ENCODE measurements at regions not wholly inside any gene's neighbourhood (a gene's known extent, or its start where the extent isn't known, plus 50 kb on each side); places are given as distances from the start of the nearest gene placed in this dataset.

- TF ChIP-seq NCOA2 (IDR thresholded peaks at IDR 0.05; ENCODE audit: partially characterized antibody in 2 of 2) (no peak), THAP12 (CRISPR knock-in tag; IDR thresholded peaks at IDR 0.05) (no peak), PBX2 (CRISPR knock-in tag; IDR thresholded peaks at IDR 0.05; ENCODE audit: low read depth) (no peak), PBX2 (tag; conservative IDR thresholded peaks at IDR 0.05; ENCODE audit: low read depth) (no peak), PREB (CRISPR knock-in tag; IDR thresholded peaks at IDR 0.05) (no peak), ZC3H11A (IDR thresholded peaks at IDR 0.05; ENCODE audit: low read depth, low read length) (no peak), NFE2 (IDR thresholded peaks at IDR 0.05; ENCODE audit: low read depth) (no peak), ZNF395 (CRISPR knock-in tag; IDR thresholded peaks at IDR 0.05) (no peak), CBX2 (IDR thresholded peaks at IDR 0.05; ENCODE audit: insufficient read depth, low read length, poor library complexity, severe bottlenecking) (no peak), KDM5B (IDR thresholded peaks at IDR 0.05; ENCODE audit: insufficient replicate concordance, low read depth, low read length) (no peak), ZBTB9 (CRISPR knock-in tag; IDR thresholded peaks at IDR 0.05) (no peak), SMAD4 (CRISPR knock-in tag; conservative IDR thresholded peaks at IDR 0.05) (peak; percentile 19; the same call in 1 of the 2 replicates)
These were observed 164.5 kb upstream of the NFIB start (continued) for GRCh38 chr9:14478175-14479162.

Measured in K562 (cell line).